Gastrocnemius medialis (tissue), 4 donors: ENCODE measurements at regions not wholly inside any gene's neighbourhood (a gene's known extent, or its start where the extent isn't known, plus 50 kb on each side); places are given as distances from the start of the nearest gene placed in this dataset.

ENCODE experiments used
- CTCF ChIP-seq, 5 experiments: fragments of 450-650 bp in 3 of 5; fragments of 200-600 bp in 2 of 5; sonication (generic) in 2 of 5; IDR thresholded peaks in 4 of 5; conservative IDR thresholded peaks in 1 of 5; 1 replicate in 4 of 5; 2 replicates in 1 of 5; pipeline ENCODE4 v1.5.1; 2016 to 2019; ENCODE audit warnings: antibody characterized with exemption in 5 of 5, mild to moderate bottlenecking in 3 of 5, moderate library complexity in 3 of 5
- POLR2A ChIP-seq, 2 donors: fragments of 450-650 bp; IDR thresholded peaks; one replicate each; pipeline ENCODE4 v1.6.1; 2017; ENCODE audit warnings: antibody characterized with exemption in 2 of 2, mild to moderate bottlenecking in 2 of 2, moderate library complexity in 2 of 2

GRCh38 chr18:77400561-77400960 lies 150.9 kb downstream of the GALR1 start:
- TF ChIP-seq POLR2A (IDR thresholded peaks at IDR 0.05) (no peak), CTCF (IDR thresholded peaks at IDR 0.05 in 4 of 5, conservative IDR thresholded peaks at IDR 0.05 in 1 of 5) (no peak)
